GM23338 (cell line): ENCODE measurements at regions not wholly inside any gene's neighbourhood (a gene's known extent, or its start where the extent isn't known, plus 50 kb on each side); places are given as distances from the start of the nearest gene placed in this dataset.

ENCODE experiments used
- CREB1 ChIP-seq: fragments of 250-450 bp; sonication (Bioruptor Pico); IDR thresholded peaks from 2 replicates; pipeline ENCODE4 v1.5.0; 2020; ENCODE audit warnings: low read depth, mild to moderate bottlenecking, moderate library complexity
- CTCF ChIP-seq, 2 experiments: fragments of 200-600 bp in 1 of 2; sonication (generic) in 1 of 2; conservative IDR thresholded peaks; 2 replicates each; pipeline versions ENCODE4 v1.5.1 to v1.6.1; 2016 to 2017; ENCODE audit warnings: antibody characterized with exemption in 2 of 2, low read depth in 2 of 2, mild to moderate bottlenecking in 2 of 2, moderate library complexity in 1 of 2
- ETS1 ChIP-seq: IDR thresholded peaks from 2 replicates; pipeline ENCODE4 v1.6.1; 2016; ENCODE audit warnings: antibody characterized with exemption
- JUNB ChIP-seq: IDR thresholded peaks from one replicate; pipeline ENCODE4 v1.6.1; 2016; ENCODE audit warnings: antibody characterized with exemption; ENCODE audit not compliant: unreplicated experiment
- POLR2AphosphoS5 ChIP-seq: IDR thresholded peaks from 2 replicates; pipeline ENCODE4 v1.6.1; 2016; ENCODE audit warnings: antibody characterized with exemption, low read depth
- STAT1 ChIP-seq: IDR thresholded peaks from one replicate; pipeline ENCODE4 v1.6.1; 2016; ENCODE audit warnings: antibody characterized with exemption; ENCODE audit not compliant: unreplicated experiment

DNA sequence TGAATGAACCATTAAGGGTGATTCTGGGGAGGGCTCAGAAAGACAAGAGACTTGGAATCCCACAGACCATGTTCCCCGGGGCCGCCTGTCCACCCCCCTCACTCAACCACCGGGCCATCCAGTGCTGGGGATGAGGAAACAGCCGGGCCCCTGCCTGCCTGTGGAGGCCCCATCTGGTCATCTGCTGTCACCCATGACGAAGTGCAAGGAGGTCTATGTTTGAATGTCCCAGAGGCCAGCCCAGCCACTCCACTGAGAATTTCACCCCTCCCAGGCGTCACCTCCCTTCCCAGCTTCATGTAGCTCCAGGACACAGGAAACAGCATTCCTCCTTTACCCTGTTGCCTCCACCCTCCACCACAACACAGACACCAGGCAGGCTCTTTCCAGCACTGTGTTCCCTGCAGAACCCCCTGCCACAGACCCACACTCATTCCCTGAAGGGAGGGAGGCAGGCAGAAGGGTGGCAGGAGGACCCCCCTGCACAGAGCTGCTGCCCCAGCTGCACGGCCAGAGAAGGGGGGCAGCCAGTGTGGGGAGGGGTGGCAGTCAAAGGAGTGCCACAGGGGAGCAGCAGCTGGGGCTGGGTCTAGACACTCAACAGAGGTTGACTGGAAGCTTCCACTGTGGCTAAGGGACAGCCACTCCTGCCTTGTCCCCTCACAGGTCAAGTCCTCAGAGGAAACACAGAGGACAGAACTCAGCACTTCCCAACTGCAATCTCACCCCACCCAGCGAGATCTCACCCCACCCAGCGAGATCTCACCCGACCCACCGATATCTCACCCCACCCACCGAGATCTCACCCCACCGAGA lies 50.3 kb upstream of the PPP2R5C start (continued):
- TF ChIP-seq CREB1 (CRISPR knock-in tag) (no peak), CTCF (conservative IDR thresholded peaks at IDR 0.05; ENCODE audit: low read depth in 2 of 2) (no peak), JUNB (no peak), POLR2AphosphoS5 (no peak), STAT1 (no peak), ETS1 (no peak)
